SK-N-MC (cell line): ENCODE measurements at regions not wholly inside any gene's neighbourhood (a gene's known extent, or its start where the extent isn't known, plus 50 kb on each side); places are given as distances from the start of the nearest gene placed in this dataset.

Experiments
- EZH2 ChIP-seq: fragments of 200-600 bp; sonication (generic); IDR thresholded peaks from one replicate; pipeline ENCODE4 v1.6.1; 2017; ENCODE audit warnings: antibody characterized with exemption
- FOXP2 ChIP-seq: optimal IDR thresholded peaks from 2 replicates; pipeline ENCODE3; 2011; ENCODE audit warnings: mild to moderate bottlenecking, moderate library complexity; ENCODE audit not compliant: insufficient read depth; ENCODE audit errors: extremely low read length, control extremely low read depth
- POLR2AphosphoS5 ChIP-seq: IDR thresholded peaks from 2 replicates; pipeline ENCODE4 v1.6.1; 2012; ENCODE audit warnings: mild to moderate bottlenecking, low read depth, low read length, borderline replicate concordance

GRCh38 chr16:59424714-59425273 lies 690.7 kb upstream of the GOT2 start:
- TF ChIP-seq EZH2 (no peak), POLR2AphosphoS5 (no peak), FOXP2 (no peak)
